Vagina (tissue), 2 donors: ENCODE measurements at regions not wholly inside any gene's neighbourhood (a gene's known extent, or its start where the extent isn't known, plus 50 kb on each side); places are given as distances from the start of the nearest gene placed in this dataset.

Source experiments
- DNase-seq, 2 donors: peaks; one replicate each; pipeline ENCODE4 v3.0.0-alpha.2; 2017; ENCODE audit errors: extremely low spot score in 2 of 2
- H3K27ac ChIP-seq: fragments of 200-600 bp; sonication (generic); one replicate; pipeline ENCODE4 v1.5.1; 2019
- H3K27me3 ChIP-seq: fragments of 200-600 bp; sonication (generic); one replicate; pipeline ENCODE4 v1.5.1; 2019
- H3K36me3 ChIP-seq, 2 donors: fragments of 200-600 bp; sonication (generic); one replicate each; pipeline ENCODE4 v1.5.1; 2017 to 2019
- H3K4me1 ChIP-seq: fragments of 200-600 bp; sonication (generic); one replicate; pipeline ENCODE4 v1.5.1; 2019
- H3K4me3 ChIP-seq, 2 donors: fragments of 200-600 bp; sonication (generic); 1 replicate in 1 of 2; 2 replicates in 1 of 2; pipeline ENCODE4 v1.5.1; 2016 to 2019
- H3K9me3 ChIP-seq: fragments of 200-600 bp; sonication (generic); one replicate; pipeline ENCODE4 v1.5.1; 2019
- POLR2A ChIP-seq, 2 donors: fragments of 450-650 bp; IDR thresholded peaks; one replicate each; pipeline ENCODE4 v1.6.1; 2017; ENCODE audit warnings: antibody characterized with exemption in 2 of 2, mild to moderate bottlenecking in 2 of 2, moderate library complexity in 2 of 2
- POLR2AphosphoS5 ChIP-seq, 2 donors: sonication (generic); formaldehyde crosslinking; IDR thresholded peaks; one replicate each; pipeline ENCODE4 v1.9.0; 2017; ENCODE audit warnings: antibody characterized with exemption in 2 of 2, mild to moderate bottlenecking in 2 of 2, low read depth in 1 of 2; ENCODE audit not compliant: insufficient read depth in 1 of 2
- intact Hi-C: fragments of 100-400 bp; cut with DNase I; formaldehyde crosslinking; loops from one replicate; pipeline ENCODE4 v1.15.1; 2023
- TF ChIP-seq, protein P1 (sequence below), 3 experiments: fragments of 450-650 bp in 2 of 3; fragments of 200-600 bp in 1 of 3; sonication (generic) in 1 of 3; IDR thresholded peaks; one replicate each; pipeline ENCODE4 v1.5.1; 2017 to 2019; ENCODE audit warnings: antibody characterized with exemption in 3 of 3, mild to moderate bottlenecking in 2 of 3, moderate library complexity in 2 of 3

DNA sequence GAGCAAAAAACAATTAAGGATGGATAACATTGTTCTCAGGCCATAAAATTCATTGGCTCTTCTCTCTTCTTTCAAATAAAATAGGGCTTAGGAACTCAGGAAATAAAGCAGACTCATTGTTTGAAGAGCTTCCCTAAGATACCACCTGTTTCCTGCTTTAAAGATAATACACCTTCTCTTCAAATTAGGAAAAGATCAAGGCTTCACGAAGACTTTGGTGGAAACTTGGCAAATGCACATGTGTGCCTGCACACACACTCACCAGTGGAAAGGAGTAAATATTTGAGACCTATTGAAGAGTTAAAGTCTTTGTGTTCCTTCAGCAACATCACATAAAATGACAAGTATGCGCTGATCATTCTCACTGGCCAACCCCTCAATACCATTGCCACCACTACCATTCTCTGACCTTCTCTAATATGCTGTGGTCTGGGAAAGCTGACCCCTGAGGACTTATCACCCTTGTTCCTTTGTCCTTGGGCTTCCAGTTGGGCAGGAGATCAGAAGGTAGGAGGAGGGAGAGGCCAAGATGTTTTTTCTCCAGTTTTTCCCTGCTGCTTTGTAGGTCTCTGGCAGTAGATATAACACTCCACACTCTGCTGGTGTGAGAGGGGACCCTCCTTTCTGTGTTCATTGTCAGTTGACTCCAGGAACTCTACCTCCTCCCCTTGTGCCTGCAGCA is 53.5 kb upstream of the SPOPL start:
- no peaks in the 10 kb centered on the region for H3K9me3 ChIP-seq
- H3K36me3 ChIP-seq: no peaks in the 10 kb centered on the region
- H3K27ac ChIP-seq: no peak overlapping the region
- H3K4me1 ChIP-seq: peaks cover 10% of the 10 kb centered on the region
- intact Hi-C loops: no loop called here
- no peak for DNase-seq
- no peaks in the 10 kb centered on the region for H3K27me3 ChIP-seq
- TF ChIP-seq, protein P1, sequence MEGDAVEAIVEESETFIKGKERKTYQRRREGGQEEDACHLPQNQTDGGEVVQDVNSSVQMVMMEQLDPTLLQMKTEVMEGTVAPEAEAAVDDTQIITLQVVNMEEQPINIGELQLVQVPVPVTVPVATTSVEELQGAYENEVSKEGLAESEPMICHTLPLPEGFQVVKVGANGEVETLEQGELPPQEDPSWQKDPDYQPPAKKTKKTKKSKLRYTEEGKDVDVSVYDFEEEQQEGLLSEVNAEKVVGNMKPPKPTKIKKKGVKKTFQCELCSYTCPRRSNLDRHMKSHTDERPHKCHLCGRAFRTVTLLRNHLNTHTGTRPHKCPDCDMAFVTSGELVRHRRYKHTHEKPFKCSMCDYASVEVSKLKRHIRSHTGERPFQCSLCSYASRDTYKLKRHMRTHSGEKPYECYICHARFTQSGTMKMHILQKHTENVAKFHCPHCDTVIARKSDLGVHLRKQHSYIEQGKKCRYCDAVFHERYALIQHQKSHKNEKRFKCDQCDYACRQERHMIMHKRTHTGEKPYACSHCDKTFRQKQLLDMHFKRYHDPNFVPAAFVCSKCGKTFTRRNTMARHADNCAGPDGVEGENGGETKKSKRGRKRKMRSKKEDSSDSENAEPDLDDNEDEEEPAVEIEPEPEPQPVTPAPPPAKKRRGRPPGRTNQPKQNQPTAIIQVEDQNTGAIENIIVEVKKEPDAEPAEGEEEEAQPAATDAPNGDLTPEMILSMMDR (IDR thresholded peaks at IDR 0.05): no peak
- TF ChIP-seq POLR2A (IDR thresholded peaks at IDR 0.05): no peak
- TF ChIP-seq POLR2AphosphoS5 (IDR thresholded peaks at IDR 0.05; ENCODE audit: insufficient read depth in 1 of 2, low read depth in 1 of 2): no peak
- no peak overlapping the region for H3K4me3 ChIP-seq
